Right lobe of liver (tissue), 4 donors: ENCODE measurements at regions not wholly inside any gene's neighbourhood (a gene's known extent, or its start where the extent isn't known, plus 50 kb on each side); places are given as distances from the start of the nearest gene placed in this dataset.
"Not testable (repeated sequence)": the region's sequence is repeated elsewhere in the genome, so short reads cannot be mapped to it uniquely, and the experiment has no call there.

Experiments
- POLR2A ChIP-seq: fragments of 450-650 bp; IDR thresholded peaks from one replicate; pipeline ENCODE4 v1.6.1; 2017; ENCODE audit warnings: antibody characterized with exemption, mild to moderate bottlenecking
- TF ChIP-seq, protein P1 (sequence below), 4 donors: fragments of 200-600 bp in 3 of 4; fragments of 450-650 bp in 1 of 4; IDR thresholded peaks; one replicate each; pipeline versions ENCODE4 v1.5.1 to v1.8.0; 2016 to 2022; ENCODE audit warnings: antibody characterized with exemption in 4 of 4, mild to moderate bottlenecking in 2 of 4
- donor health status: DM: no; HTN: no; CAD: no.
- donor health status: DM: no; HTN: no; CAD: no.
- donor health status: DM: no; HTN: yes; CAD: no.

DNA sequence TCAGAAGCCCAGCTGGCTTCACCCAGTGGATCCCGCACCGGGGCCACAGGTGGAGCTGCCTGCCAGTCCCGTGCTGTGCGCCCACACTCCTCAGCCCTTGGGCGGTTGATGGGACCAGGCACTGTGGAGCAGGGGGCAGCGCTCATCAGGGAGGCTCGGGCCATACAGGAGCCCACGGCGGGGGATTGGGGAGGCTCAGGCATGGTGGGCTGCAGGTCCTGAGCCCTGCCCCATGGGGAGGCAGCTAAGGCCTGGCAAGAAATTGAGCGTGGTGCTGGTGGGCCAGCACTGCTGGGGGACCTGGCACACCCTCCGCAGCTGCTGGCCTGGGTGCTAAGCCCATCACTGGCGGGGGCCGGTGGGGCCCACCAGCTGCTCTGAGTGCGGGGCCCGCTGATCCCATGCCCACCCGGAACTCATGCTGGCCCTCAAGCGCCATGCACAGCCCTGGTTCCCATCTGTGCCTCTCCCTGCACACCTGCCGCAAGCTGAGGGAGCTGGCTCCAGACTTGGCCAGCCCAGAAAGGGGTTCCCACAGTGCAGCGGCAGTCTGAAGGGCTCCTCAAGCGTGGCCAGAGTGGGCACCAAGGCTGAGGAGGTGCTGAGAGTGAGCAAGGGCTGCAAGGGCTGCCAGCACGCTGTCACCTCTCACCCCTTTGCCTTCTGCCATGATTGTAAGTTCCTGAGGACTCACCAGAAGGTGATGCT lies 705.1 kb downstream of the STPG2 start:
- TF ChIP-seq, protein P1, sequence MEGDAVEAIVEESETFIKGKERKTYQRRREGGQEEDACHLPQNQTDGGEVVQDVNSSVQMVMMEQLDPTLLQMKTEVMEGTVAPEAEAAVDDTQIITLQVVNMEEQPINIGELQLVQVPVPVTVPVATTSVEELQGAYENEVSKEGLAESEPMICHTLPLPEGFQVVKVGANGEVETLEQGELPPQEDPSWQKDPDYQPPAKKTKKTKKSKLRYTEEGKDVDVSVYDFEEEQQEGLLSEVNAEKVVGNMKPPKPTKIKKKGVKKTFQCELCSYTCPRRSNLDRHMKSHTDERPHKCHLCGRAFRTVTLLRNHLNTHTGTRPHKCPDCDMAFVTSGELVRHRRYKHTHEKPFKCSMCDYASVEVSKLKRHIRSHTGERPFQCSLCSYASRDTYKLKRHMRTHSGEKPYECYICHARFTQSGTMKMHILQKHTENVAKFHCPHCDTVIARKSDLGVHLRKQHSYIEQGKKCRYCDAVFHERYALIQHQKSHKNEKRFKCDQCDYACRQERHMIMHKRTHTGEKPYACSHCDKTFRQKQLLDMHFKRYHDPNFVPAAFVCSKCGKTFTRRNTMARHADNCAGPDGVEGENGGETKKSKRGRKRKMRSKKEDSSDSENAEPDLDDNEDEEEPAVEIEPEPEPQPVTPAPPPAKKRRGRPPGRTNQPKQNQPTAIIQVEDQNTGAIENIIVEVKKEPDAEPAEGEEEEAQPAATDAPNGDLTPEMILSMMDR (IDR thresholded peaks at IDR 0.05), result peak in 1 of 4 donors; percentile 29
- not testable (repeated sequence) for TF ChIP-seq POLR2A
